ENCODE measurements at regions not wholly inside any gene's neighbourhood (a gene's known extent, or its start where the extent isn't known, plus 50 kb on each side); places are given as distances from the start of the nearest gene placed in this dataset.

DNA sequence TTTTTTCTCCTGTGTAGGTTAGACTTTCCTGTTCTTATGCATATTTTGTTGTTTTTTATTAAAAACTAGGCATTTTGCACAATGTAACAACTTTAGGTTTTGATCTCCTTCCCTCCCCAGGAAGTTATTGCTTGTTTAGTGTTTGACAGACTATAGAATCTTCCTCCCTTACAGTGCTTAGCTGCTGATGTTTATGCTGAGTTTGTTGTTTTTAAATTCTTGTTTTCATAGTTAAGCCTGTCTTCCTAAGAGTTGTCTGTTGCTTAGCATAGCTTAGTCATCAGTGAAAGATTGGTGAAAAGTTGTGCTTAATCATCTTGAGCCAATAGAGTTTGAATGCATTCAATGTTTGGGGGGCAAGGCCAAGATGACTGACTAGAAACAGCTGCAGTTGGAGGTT lies 157.5 kb downstream of the NKX6-1 start:
- no peak for TF ChIP-seq POLR2A (IDR thresholded peaks at IDR 0.05)
- TF ChIP-seq, protein P1, sequence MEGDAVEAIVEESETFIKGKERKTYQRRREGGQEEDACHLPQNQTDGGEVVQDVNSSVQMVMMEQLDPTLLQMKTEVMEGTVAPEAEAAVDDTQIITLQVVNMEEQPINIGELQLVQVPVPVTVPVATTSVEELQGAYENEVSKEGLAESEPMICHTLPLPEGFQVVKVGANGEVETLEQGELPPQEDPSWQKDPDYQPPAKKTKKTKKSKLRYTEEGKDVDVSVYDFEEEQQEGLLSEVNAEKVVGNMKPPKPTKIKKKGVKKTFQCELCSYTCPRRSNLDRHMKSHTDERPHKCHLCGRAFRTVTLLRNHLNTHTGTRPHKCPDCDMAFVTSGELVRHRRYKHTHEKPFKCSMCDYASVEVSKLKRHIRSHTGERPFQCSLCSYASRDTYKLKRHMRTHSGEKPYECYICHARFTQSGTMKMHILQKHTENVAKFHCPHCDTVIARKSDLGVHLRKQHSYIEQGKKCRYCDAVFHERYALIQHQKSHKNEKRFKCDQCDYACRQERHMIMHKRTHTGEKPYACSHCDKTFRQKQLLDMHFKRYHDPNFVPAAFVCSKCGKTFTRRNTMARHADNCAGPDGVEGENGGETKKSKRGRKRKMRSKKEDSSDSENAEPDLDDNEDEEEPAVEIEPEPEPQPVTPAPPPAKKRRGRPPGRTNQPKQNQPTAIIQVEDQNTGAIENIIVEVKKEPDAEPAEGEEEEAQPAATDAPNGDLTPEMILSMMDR (IDR thresholded peaks at IDR 0.05): no peak

All from testis (tissue), 2 donors.